ENCODE measurements at regions not wholly inside any gene's neighbourhood (a gene's known extent, or its start where the extent isn't known, plus 50 kb on each side); places are given as distances from the start of the nearest gene placed in this dataset.

DNA sequence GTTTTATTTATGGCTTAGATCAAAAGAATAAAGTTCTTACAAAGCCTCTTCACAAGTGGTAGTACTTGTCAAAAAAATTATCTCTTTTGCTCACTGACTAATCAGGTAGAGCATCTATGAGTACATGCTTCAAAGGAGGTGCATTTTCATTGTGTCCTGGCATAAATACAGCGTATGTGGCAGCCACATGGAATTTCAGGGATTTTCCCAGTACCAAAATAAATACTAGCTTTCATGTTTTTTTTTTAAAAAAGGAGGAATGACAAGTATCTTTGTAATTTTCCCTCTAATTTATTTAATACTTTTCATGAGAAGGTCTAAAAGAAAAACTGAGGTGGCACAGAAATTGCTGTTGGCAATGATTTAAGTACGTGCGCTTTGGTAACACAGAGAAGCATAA, 597.8 kb upstream of the ALCAM start:
- no peak overlapping the region for H3K27ac ChIP-seq (ENCODE audit: insufficient read length, low read depth, low read length)
- no peak overlapping the region for H2AK5ac ChIP-seq (ENCODE audit: insufficient read length, low read length)
- H2BK15ac ChIP-seq (ENCODE audit: low read depth, low read length), result no peak overlapping the region
- H3K9me3 Mint-ChIP-seq, result no peaks in the 10 kb centered on the region
- H3K9ac ChIP-seq (ENCODE audit: extremely low read depth, insufficient read length, low read length), result no peak overlapping the region
- no peak overlapping the region for H4K91ac ChIP-seq (ENCODE audit: insufficient read length, low read depth, low read length)
- H3K36me3 Mint-ChIP-seq (ENCODE audit: insufficient read depth in 1 of 3, low read depth in 3 of 3), result peaks cover 0 to 1% (median 0%) of the 10 kb centered on the region in 3 experiments; a peak in 1 of 7 replicates
- no peak for DNase-seq
- no peak overlapping the region for H3K27ac Mint-ChIP-seq
- H2AFZ ChIP-seq (ENCODE audit: low read length), result no peak overlapping the region
- no peak overlapping the region for H3K23ac ChIP-seq (ENCODE audit: insufficient read length, low read depth, low read length)
- no peak overlapping the region for H2BK12ac ChIP-seq (ENCODE audit: insufficient read length, low read depth, low read length)
- no peaks in the 10 kb centered on the region for H3K27me3 Mint-ChIP-seq (ENCODE audit: low read depth)
- no peak overlapping the region for H2BK120ac ChIP-seq (ENCODE audit: low read depth, low read length, poor library complexity, severe bottlenecking)
- no peaks in the 10 kb centered on the region for H3K4me1 ChIP-seq (ENCODE audit: insufficient read depth, low read length)
- no peaks in the 10 kb centered on the region for H3K79me2 ChIP-seq (ENCODE audit: insufficient read depth, low read length)
- WGBS (ENCODE audit: extremely low coverage, insufficient read length, low lambda C conversion rate), result no CpG with 5 or more reads among the region's 3 CpGs
- H4K20me1 ChIP-seq (ENCODE audit: control insufficient read depth, insufficient read depth, insufficient read length), result no peaks in the 10 kb centered on the region
- no peak overlapping the region for H4K5ac ChIP-seq (ENCODE audit: insufficient read length, low read depth, low read length)
- no peak overlapping the region for H3K14ac ChIP-seq (ENCODE audit: insufficient read depth, low read length)
- H4K8ac ChIP-seq (replicated peaks; ENCODE audit: insufficient read length, low read depth, low read length), result no peak overlapping the region
- H3K23me2 ChIP-seq (ENCODE audit: insufficient read length, low read depth, low read length, poor library complexity, severe bottlenecking), result no peaks in the 10 kb centered on the region
- H2BK5ac ChIP-seq (ENCODE audit: insufficient read length, low read length), result no peak overlapping the region
- no peak overlapping the region for H3K56ac ChIP-seq (ENCODE audit: insufficient read length, low read depth, low read length)
- H2BK20ac ChIP-seq (ENCODE audit: low read depth, low read length, poor library complexity, severe bottlenecking), result no peak overlapping the region
- peaks cover 3 to 4% of the 10 kb centered on the region in 2 experiments; a peak in 2 of 4 replicates for H3K4me1 Mint-ChIP-seq
- H3K4ac ChIP-seq (ENCODE audit: low read depth, low read length), result no peak overlapping the region
- no peak overlapping the region for H3K18ac ChIP-seq (ENCODE audit: insufficient read length, low read depth, low read length)
- no peak overlapping the region for H3T11ph ChIP-seq (ENCODE audit: low read length)
- H3K4me2 ChIP-seq (ENCODE audit: insufficient read depth, insufficient read length, low read length), result no peak overlapping the region
- H3K9me3 ChIP-seq (ENCODE audit: control insufficient read depth, low read depth, low read length), result no peaks in the 10 kb centered on the region
- H3K79me1 ChIP-seq (ENCODE audit: insufficient read depth, low read depth, low read length, poor library complexity, severe bottlenecking), result no peaks in the 10 kb centered on the region
- TF ChIP-seq, protein P1, sequence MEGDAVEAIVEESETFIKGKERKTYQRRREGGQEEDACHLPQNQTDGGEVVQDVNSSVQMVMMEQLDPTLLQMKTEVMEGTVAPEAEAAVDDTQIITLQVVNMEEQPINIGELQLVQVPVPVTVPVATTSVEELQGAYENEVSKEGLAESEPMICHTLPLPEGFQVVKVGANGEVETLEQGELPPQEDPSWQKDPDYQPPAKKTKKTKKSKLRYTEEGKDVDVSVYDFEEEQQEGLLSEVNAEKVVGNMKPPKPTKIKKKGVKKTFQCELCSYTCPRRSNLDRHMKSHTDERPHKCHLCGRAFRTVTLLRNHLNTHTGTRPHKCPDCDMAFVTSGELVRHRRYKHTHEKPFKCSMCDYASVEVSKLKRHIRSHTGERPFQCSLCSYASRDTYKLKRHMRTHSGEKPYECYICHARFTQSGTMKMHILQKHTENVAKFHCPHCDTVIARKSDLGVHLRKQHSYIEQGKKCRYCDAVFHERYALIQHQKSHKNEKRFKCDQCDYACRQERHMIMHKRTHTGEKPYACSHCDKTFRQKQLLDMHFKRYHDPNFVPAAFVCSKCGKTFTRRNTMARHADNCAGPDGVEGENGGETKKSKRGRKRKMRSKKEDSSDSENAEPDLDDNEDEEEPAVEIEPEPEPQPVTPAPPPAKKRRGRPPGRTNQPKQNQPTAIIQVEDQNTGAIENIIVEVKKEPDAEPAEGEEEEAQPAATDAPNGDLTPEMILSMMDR (conservative IDR thresholded peaks at IDR 0.05), result no peak
- H3K27me3 ChIP-seq (ENCODE audit: insufficient read depth, low read length), result no peaks in the 10 kb centered on the region
- H3K4me3 Mint-ChIP-seq, result no peak overlapping the region
